Osteocyte (in vitro differentiated cells): ENCODE measurements at regions not wholly inside any gene's neighbourhood (a gene's known extent, or its start where the extent isn't known, plus 50 kb on each side); places are given as distances from the start of the nearest gene placed in this dataset.

Experiments
- DNase-seq: peaks from one replicate; pipeline ENCODE4 v3.0.0; 2021; ENCODE audit warnings: mixed read lengths; ENCODE audit not compliant: unreplicated experiment; ENCODE audit errors: extremely low spot score
- H3K27ac Mint-ChIP-seq: one replicate; pipeline ENCODE4 v1.8.0; 2021; ENCODE audit warnings: mild to moderate bottlenecking, mixed read lengths; ENCODE audit not compliant: unreplicated experiment
- H3K27me3 Mint-ChIP-seq: one replicate; pipeline ENCODE4 v1.8.0; 2021; ENCODE audit warnings: mixed read lengths; ENCODE audit not compliant: unreplicated experiment
- H3K36me3 Mint-ChIP-seq: one replicate; pipeline ENCODE4 v1.8.0; 2021; ENCODE audit warnings: mixed read lengths; ENCODE audit not compliant: unreplicated experiment
- H3K4me1 Mint-ChIP-seq: one replicate; pipeline ENCODE4 v1.8.0; 2021; ENCODE audit warnings: mixed read lengths; ENCODE audit not compliant: unreplicated experiment
- H3K4me3 Mint-ChIP-seq: one replicate; pipeline ENCODE4 v1.8.0; 2021; ENCODE audit warnings: mild to moderate bottlenecking, moderate library complexity, mixed read lengths; ENCODE audit not compliant: unreplicated experiment
- H3K9me3 Mint-ChIP-seq: one replicate; pipeline ENCODE4 v1.8.0; 2021; ENCODE audit warnings: mixed read lengths; ENCODE audit not compliant: unreplicated experiment
- TF ChIP-seq, protein P1 (sequence below): fragments of 200-600 bp; sonication (generic); IDR thresholded peaks from 2 replicates; pipeline ENCODE4 v1.5.0; 2021; ENCODE audit warnings: antibody characterized with exemption, mild to moderate bottlenecking, moderate library complexity

DNA sequence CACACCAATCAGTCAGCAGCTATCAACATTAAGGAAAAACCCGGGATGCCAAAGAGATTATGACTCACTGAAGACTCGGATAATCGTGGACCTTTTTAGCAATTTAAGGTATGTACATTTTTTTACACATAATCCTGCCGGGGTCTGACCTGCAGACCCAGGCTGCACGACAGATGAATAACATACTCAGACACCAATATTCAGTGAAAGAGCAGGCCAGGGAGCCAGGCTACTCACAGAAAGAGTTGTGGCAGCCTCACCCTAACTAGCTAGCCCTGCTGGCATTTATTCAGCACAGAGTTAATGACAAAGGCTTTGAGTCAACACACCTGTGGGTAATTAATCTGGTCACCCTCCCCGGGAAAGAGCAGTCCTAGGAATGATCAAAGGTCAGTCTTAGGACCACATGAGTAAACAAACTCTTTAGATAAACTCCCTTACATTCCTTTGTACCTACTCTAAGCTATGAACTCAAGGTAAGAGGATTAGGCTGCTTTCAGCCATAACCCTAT lies 727.5 kb downstream of the TBL1XR1 start:
- Mint-ChIP-seq H3K9me3 (peaks cover 11% of the 10 kb centered on the region), H3K36me3 (no peaks in the 10 kb centered on the region), H3K27me3 (peaks cover 7% of the 10 kb centered on the region), H3K4me3 (no peak overlapping the region), H3K4me1 (no peaks in the 10 kb centered on the region), H3K27ac (no peak overlapping the region)
- no peak for DNase-seq
- TF ChIP-seq, protein P1, sequence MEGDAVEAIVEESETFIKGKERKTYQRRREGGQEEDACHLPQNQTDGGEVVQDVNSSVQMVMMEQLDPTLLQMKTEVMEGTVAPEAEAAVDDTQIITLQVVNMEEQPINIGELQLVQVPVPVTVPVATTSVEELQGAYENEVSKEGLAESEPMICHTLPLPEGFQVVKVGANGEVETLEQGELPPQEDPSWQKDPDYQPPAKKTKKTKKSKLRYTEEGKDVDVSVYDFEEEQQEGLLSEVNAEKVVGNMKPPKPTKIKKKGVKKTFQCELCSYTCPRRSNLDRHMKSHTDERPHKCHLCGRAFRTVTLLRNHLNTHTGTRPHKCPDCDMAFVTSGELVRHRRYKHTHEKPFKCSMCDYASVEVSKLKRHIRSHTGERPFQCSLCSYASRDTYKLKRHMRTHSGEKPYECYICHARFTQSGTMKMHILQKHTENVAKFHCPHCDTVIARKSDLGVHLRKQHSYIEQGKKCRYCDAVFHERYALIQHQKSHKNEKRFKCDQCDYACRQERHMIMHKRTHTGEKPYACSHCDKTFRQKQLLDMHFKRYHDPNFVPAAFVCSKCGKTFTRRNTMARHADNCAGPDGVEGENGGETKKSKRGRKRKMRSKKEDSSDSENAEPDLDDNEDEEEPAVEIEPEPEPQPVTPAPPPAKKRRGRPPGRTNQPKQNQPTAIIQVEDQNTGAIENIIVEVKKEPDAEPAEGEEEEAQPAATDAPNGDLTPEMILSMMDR = no peak

DNA sequence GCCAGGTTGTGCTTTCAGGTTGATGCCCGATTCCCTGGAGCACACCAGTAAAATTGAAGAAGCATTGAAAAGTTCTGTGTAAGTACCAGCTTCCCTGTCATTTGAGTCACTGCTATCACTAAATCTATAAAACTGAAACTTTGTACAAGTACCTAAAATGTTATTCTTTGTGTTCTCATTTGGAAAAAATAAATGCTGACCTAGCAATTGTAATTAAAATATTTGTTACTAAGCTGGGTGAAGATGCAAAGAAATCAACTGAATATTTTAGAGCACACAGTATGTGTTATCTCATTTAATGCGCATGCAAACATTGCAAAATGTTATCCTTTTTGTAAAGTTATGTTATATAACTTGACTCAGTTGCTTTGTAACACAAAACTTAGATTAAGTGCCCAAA lies 733.7 kb downstream of the TBL1XR1 start:
- TF ChIP-seq, protein P1 = no peak
- Mint-ChIP-seq H3K36me3 (no peaks in the 10 kb centered on the region), H3K27me3 (peaks cover 19% of the 10 kb centered on the region), H3K9me3 (no peaks in the 10 kb centered on the region), H3K4me1 (no peaks in the 10 kb centered on the region), H3K27ac (no peak overlapping the region), H3K4me3 (no peak overlapping the region)
- DNase-seq = no peak

DNA sequence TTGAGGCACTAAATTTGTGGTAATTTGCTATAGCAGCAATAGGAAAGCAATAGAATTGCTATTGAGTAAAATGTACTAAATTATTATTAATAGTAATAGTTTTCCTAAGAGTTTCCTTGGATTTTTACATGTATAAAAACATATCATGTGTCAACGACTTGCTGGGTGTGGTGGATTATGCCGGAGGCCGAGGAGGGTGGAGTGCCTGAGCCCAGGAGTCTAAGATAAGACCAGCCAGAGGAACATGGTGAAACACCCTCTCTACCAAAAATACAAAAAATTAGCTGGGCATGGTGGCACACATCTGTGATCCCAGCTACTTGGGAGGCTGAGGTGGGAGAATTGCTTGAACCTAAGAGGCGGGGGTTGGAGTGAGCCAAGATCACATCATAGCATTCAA lies 749.9 kb downstream of the TBL1XR1 start:
- Mint-ChIP-seq H3K9me3 (no peaks in the 10 kb centered on the region), H3K4me3 (no peak overlapping the region), H3K36me3 (no peaks in the 10 kb centered on the region), H3K27ac (no peak overlapping the region), H3K4me1 (no peaks in the 10 kb centered on the region), H3K27me3 (no peaks in the 10 kb centered on the region)
- TF ChIP-seq, protein P1 = no peak
- no peak for DNase-seq

DNA sequence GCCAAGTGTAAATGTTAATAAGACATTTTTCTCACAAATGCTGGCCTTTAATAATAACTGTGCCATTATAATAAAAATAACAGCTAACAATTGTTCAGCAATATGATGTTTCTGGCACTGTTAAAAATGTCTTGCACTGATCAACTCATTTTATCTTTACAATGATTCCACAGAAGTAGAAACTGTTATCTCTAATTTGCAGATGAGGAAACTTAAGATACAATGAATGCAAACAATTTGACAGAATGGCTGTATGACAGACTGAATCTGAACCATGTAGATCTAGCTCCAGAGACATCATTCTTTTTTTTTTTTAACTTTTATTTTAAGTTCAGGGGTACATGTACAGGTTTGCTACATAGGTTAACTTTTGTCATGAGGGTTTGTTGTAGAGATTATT lies 755.0 kb downstream of the TBL1XR1 start:
- no peak for DNase-seq
- TF ChIP-seq, protein P1 = no peak
- no peak overlapping the region for H3K4me3 Mint-ChIP-seq
- no peaks in the 10 kb centered on the region for H3K4me1 Mint-ChIP-seq
- no peaks in the 10 kb centered on the region for H3K36me3 Mint-ChIP-seq
- no peak overlapping the region for H3K27ac Mint-ChIP-seq
- peaks cover 3% of the 10 kb centered on the region for H3K27me3 Mint-ChIP-seq
- no peaks in the 10 kb centered on the region for H3K9me3 Mint-ChIP-seq

DNA sequence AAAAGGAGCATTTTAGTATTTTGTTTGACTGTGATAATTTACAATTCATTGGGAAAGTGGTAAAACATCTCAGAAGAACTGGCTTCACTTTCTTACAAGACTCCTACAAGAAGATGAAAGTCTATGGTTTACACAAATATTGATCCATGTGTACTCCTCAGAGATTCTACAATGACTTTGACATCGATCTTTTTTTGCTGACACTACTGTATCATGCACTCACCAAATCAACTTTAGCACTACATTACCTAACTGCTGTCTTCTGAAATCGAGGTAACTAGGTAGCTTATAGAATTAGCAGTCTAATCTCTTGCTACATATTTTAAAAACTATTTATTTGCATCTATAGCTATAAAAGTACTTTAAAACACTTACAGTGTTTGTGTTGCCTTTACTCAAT lies 757.6 kb downstream of the TBL1XR1 start:
- Mint-ChIP-seq H3K36me3 (no peaks in the 10 kb centered on the region), H3K9me3 (no peaks in the 10 kb centered on the region), H3K4me3 (no peak overlapping the region), H3K27ac (no peak overlapping the region), H3K27me3 (peaks cover 3% of the 10 kb centered on the region), H3K4me1 (no peaks in the 10 kb centered on the region)
- TF ChIP-seq, protein P1 = no peak
- DNase-seq = no peak
